ENCODE measurements at regions not wholly inside any gene's neighbourhood (a gene's known extent, or its start where the extent isn't known, plus 50 kb on each side); places are given as distances from the start of the nearest gene placed in this dataset.

DNA sequence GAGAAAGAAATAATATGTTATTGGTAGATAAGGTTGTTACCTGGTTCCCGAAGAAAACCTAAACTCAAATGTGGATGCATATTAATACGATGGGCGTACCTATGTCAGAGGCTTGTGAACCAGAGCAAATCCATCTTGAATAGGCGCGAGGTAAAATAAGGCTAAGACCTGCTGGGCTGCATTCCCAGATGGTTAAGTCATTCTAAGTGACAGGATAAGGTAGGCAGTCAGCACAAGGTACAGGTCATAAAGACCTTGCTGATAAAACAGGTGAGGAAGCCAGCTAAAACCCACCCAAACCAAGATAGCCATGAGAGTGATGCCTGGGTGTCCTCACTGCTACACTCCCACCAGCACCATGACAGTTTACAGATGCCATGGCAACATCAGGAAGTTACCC lies 1400.1 kb downstream of the CDH8 start:
- TF ChIP-seq, protein P1, sequence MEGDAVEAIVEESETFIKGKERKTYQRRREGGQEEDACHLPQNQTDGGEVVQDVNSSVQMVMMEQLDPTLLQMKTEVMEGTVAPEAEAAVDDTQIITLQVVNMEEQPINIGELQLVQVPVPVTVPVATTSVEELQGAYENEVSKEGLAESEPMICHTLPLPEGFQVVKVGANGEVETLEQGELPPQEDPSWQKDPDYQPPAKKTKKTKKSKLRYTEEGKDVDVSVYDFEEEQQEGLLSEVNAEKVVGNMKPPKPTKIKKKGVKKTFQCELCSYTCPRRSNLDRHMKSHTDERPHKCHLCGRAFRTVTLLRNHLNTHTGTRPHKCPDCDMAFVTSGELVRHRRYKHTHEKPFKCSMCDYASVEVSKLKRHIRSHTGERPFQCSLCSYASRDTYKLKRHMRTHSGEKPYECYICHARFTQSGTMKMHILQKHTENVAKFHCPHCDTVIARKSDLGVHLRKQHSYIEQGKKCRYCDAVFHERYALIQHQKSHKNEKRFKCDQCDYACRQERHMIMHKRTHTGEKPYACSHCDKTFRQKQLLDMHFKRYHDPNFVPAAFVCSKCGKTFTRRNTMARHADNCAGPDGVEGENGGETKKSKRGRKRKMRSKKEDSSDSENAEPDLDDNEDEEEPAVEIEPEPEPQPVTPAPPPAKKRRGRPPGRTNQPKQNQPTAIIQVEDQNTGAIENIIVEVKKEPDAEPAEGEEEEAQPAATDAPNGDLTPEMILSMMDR (IDR thresholded peaks at IDR 0.05) = no peak
- no peak for TF ChIP-seq POLR2A (IDR thresholded peaks at IDR 0.05)
